H9 (cell line): ENCODE measurements at regions not wholly inside any gene's neighbourhood (a gene's known extent, or its start where the extent isn't known, plus 50 kb on each side); places are given as distances from the start of the nearest gene placed in this dataset.

Experiments used
- DNase-seq: peaks from one replicate; pipeline ENCODE4 v3.0.0-alpha.2; 2017
- H2AFZ ChIP-seq: one replicate; pipeline ENCODE4 v1.6.1; 2013; ENCODE audit warnings: mild to moderate bottlenecking, low read length, control low read depth, moderate library complexity
- H2AK5ac ChIP-seq: 2 replicates; pipeline ENCODE4 v1.6.1; 2013; ENCODE audit warnings: low read length, control low read depth, mixed read lengths; ENCODE audit not compliant: insufficient read length
- H2BK120ac ChIP-seq: one replicate; pipeline ENCODE4 v1.6.1; 2013; ENCODE audit warnings: low read depth, mild to moderate bottlenecking, low read length, control low read depth, inconsistent platforms; ENCODE audit not compliant: poor library complexity, severe bottlenecking
- H2BK12ac ChIP-seq: 2 replicates; pipeline ENCODE4 v1.6.1; 2013; ENCODE audit warnings: low read length, control low read depth, mixed read lengths, low read depth; ENCODE audit not compliant: insufficient read length
- H2BK15ac ChIP-seq: 2 replicates; pipeline ENCODE4 v1.6.1; 2013; ENCODE audit warnings: low read depth, low read length, control low read depth
- H2BK20ac ChIP-seq: one replicate; pipeline ENCODE4 v1.6.1; 2013; ENCODE audit warnings: low read depth, mild to moderate bottlenecking, low read length, control low read depth, inconsistent platforms; ENCODE audit not compliant: poor library complexity, severe bottlenecking
- H2BK5ac ChIP-seq: 2 replicates; pipeline ENCODE4 v1.6.1; 2013; ENCODE audit warnings: low read length, control low read depth, mixed read lengths; ENCODE audit not compliant: insufficient read length
- H3K14ac ChIP-seq: 2 replicates; pipeline ENCODE4 v1.6.1; 2013; ENCODE audit warnings: low read length, control low read depth; ENCODE audit not compliant: insufficient read depth
- H3K18ac ChIP-seq: 2 replicates; pipeline ENCODE4 v1.6.1; 2013; ENCODE audit warnings: low read depth, mild to moderate bottlenecking, mixed read lengths, low read length, control low read depth; ENCODE audit not compliant: insufficient read length
- H3K23ac ChIP-seq: 2 replicates; pipeline ENCODE4 v1.6.1; 2013; ENCODE audit warnings: low read length, control low read depth, mixed read lengths, low read depth; ENCODE audit not compliant: insufficient read length
- H3K23me2 ChIP-seq: 2 replicates; pipeline ENCODE4 v1.6.1; 2013; ENCODE audit warnings: low read depth, mild to moderate bottlenecking, mixed read lengths, low read length, control low read depth; ENCODE audit not compliant: insufficient read length, poor library complexity, severe bottlenecking
- H3K27ac ChIP-seq: 2 replicates; pipeline ENCODE4 v1.5.1; 2013; ENCODE audit warnings: low read length, control low read depth, mixed read lengths, low read depth; ENCODE audit not compliant: insufficient read length
- H3K27me3 ChIP-seq: 2 replicates; pipeline ENCODE4 v1.6.1; 2013; ENCODE audit warnings: low read length, control low read depth, inconsistent platforms; ENCODE audit not compliant: insufficient read depth
- H3K4ac ChIP-seq: 2 replicates; pipeline ENCODE4 v1.6.1; 2013; ENCODE audit warnings: low read depth, mild to moderate bottlenecking, control low read depth, inconsistent platforms, low read length, moderate library complexity
- H3K4me1 ChIP-seq: 2 replicates; pipeline ENCODE4 v1.6.1; 2013; ENCODE audit warnings: low read length, control low read depth, inconsistent platforms; ENCODE audit not compliant: insufficient read depth
- H3K4me2 ChIP-seq: 2 replicates; pipeline ENCODE4 v1.6.1; 2013; ENCODE audit warnings: low read length, control low read depth, mixed read lengths; ENCODE audit not compliant: insufficient read length, insufficient read depth
- H3K56ac ChIP-seq: 2 replicates; pipeline ENCODE4 v1.6.1; 2013; ENCODE audit warnings: low read depth, mild to moderate bottlenecking, mixed read lengths, low read length, control low read depth; ENCODE audit not compliant: insufficient read length
- H3K79me1 ChIP-seq: 2 replicates; pipeline ENCODE4 v1.6.1; 2013; ENCODE audit warnings: low read depth, mild to moderate bottlenecking, moderate library complexity, low read length, control low read depth, inconsistent platforms; ENCODE audit not compliant: insufficient read depth, poor library complexity, severe bottlenecking
- H3K79me2 ChIP-seq: 2 replicates; pipeline ENCODE4 v1.6.1; 2013; ENCODE audit warnings: low read length, control low read depth, inconsistent platforms; ENCODE audit not compliant: insufficient read depth
- H3K9ac ChIP-seq: 2 replicates; pipeline ENCODE4 v1.6.1; 2013; ENCODE audit warnings: low read length, control low read depth, mixed read lengths; ENCODE audit not compliant: insufficient read length; ENCODE audit errors: extremely low read depth
- H3K9me3 ChIP-seq: one replicate; pipeline ENCODE4 v1.6.1; 2013; ENCODE audit warnings: low read depth, low read length, inconsistent platforms; ENCODE audit not compliant: control insufficient read depth
- H3T11ph ChIP-seq: one replicate; pipeline ENCODE4 v1.6.1; 2013; ENCODE audit warnings: mild to moderate bottlenecking, low read length, control low read depth, inconsistent platforms
- H4K20me1 ChIP-seq: one replicate; pipeline ENCODE4 v1.6.1; 2013; ENCODE audit not compliant: control insufficient read depth, insufficient read length, insufficient read depth
- H4K5ac ChIP-seq: 2 replicates; pipeline ENCODE4 v1.6.1; 2013; ENCODE audit warnings: low read depth, mild to moderate bottlenecking, mixed read lengths, low read length, control low read depth; ENCODE audit not compliant: insufficient read length
- H4K8ac ChIP-seq: replicated peaks from 2 replicates; pipeline ENCODE4 v1.6.1; 2013; ENCODE audit warnings: low read length, control low read depth, mixed read lengths, low read depth; ENCODE audit not compliant: insufficient read length
- H4K91ac ChIP-seq: 2 replicates; pipeline ENCODE4 v1.6.1; 2013; ENCODE audit warnings: low read depth, mild to moderate bottlenecking, moderate library complexity, mixed read lengths, low read length, control low read depth; ENCODE audit not compliant: insufficient read length
- H3K27ac Mint-ChIP-seq, 3 experiments: 2 replicates in 2 of 3; 3 replicates in 1 of 3; pipeline ENCODE4 v1.8.0; 2020 to 2021; ENCODE audit warnings: mixed read lengths in 3 of 3, mild to moderate bottlenecking in 1 of 3, moderate library complexity in 1 of 3
- H3K27me3 Mint-ChIP-seq: 2 replicates; pipeline ENCODE4 v1.8.0; 2021; ENCODE audit warnings: low read depth, mild to moderate bottlenecking, moderate library complexity, mixed read lengths
- H3K36me3 Mint-ChIP-seq, 3 experiments: 2 replicates in 2 of 3; 3 replicates in 1 of 3; pipeline ENCODE4 v1.8.0; 2020 to 2021; ENCODE audit warnings: low read depth in 3 of 3, mixed read lengths in 3 of 3; ENCODE audit not compliant: insufficient read depth in 1 of 3
- H3K4me1 Mint-ChIP-seq, 2 experiments: 2 replicates each; pipeline ENCODE4 v1.8.0; 2020; ENCODE audit warnings: mixed read lengths in 2 of 2
- H3K4me3 Mint-ChIP-seq, 2 experiments: 2 replicates in 1 of 2; 3 replicates in 1 of 2; pipeline ENCODE4 v1.8.0; 2020 to 2021; ENCODE audit warnings: mild to moderate bottlenecking in 2 of 2, mixed read lengths in 2 of 2, moderate library complexity in 1 of 2
- H3K9me3 Mint-ChIP-seq, 2 experiments: 2 replicates in 1 of 2; 3 replicates in 1 of 2; pipeline ENCODE4 v1.8.0; 2020; ENCODE audit warnings: mild to moderate bottlenecking in 2 of 2, mixed read lengths in 2 of 2, moderate library complexity in 1 of 2
- WGBS: extraction: QIAGEN DNeasy Blood & Tissue Kit; methylation state at CpG from one replicate; pipeline ENCODE4 v1.1.7; 2013; ENCODE audit warnings: missing lambda C conversion rate, low lambda C conversion rate, mixed read lengths; ENCODE audit not compliant: insufficient read length; ENCODE audit errors: extremely low coverage; 5-methylcytosine and 5-hydroxymethylcytosine counted together
- TF ChIP-seq, protein P1 (sequence below): fragments of 200-600 bp; sonication (generic); conservative IDR thresholded peaks from 3 replicates; pipeline ENCODE4 v1.8.0; 2021; ENCODE audit warnings: antibody characterized with exemption, mild to moderate bottlenecking

- no peak overlapping the region for H3K27ac Mint-ChIP-seq
- H3K18ac ChIP-seq = no peak overlapping the region
- H4K20me1 ChIP-seq = no peaks in the 10 kb centered on the region
- H4K91ac ChIP-seq = no peak overlapping the region
- no peak overlapping the region for H3K23ac ChIP-seq
- no peak overlapping the region for H2BK120ac ChIP-seq
- no peak overlapping the region for H2BK5ac ChIP-seq
- TF ChIP-seq, protein P1, sequence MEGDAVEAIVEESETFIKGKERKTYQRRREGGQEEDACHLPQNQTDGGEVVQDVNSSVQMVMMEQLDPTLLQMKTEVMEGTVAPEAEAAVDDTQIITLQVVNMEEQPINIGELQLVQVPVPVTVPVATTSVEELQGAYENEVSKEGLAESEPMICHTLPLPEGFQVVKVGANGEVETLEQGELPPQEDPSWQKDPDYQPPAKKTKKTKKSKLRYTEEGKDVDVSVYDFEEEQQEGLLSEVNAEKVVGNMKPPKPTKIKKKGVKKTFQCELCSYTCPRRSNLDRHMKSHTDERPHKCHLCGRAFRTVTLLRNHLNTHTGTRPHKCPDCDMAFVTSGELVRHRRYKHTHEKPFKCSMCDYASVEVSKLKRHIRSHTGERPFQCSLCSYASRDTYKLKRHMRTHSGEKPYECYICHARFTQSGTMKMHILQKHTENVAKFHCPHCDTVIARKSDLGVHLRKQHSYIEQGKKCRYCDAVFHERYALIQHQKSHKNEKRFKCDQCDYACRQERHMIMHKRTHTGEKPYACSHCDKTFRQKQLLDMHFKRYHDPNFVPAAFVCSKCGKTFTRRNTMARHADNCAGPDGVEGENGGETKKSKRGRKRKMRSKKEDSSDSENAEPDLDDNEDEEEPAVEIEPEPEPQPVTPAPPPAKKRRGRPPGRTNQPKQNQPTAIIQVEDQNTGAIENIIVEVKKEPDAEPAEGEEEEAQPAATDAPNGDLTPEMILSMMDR = no peak
- no peaks in the 10 kb centered on the region for H3K27me3 ChIP-seq
- no peaks in the 10 kb centered on the region for H3K79me2 ChIP-seq
- H3K27me3 Mint-ChIP-seq = peaks cover 5% of the 10 kb centered on the region; the same call in 1 of the 2 replicates
- H2AK5ac ChIP-seq = no peak overlapping the region
- H2BK12ac ChIP-seq = no peak overlapping the region
- no peaks in the 10 kb centered on the region for H3K9me3 Mint-ChIP-seq
- H3K4me1 Mint-ChIP-seq = peaks cover 7 to 10% of the 10 kb centered on the region in 2 experiments
- H3K9me3 ChIP-seq = no peaks in the 10 kb centered on the region
- H3K9ac ChIP-seq = no peak overlapping the region
- no peak overlapping the region for H2BK20ac ChIP-seq
- no peak overlapping the region for H3T11ph ChIP-seq
- no peak overlapping the region for H2BK15ac ChIP-seq
- no peak overlapping the region for H3K14ac ChIP-seq
- no peak overlapping the region for H3K4ac ChIP-seq
- H4K8ac ChIP-seq = no peak overlapping the region
- no peaks in the 10 kb centered on the region for H3K23me2 ChIP-seq
- H3K56ac ChIP-seq = no peak overlapping the region
- DNase-seq = no peak
- H3K36me3 Mint-ChIP-seq = no peaks in the 10 kb centered on the region
- H4K5ac ChIP-seq = no peak overlapping the region
- H3K27ac ChIP-seq = no peak overlapping the region
- no peaks in the 10 kb centered on the region for H3K79me1 ChIP-seq
- WGBS = no CpG with 5 or more reads among the region's 7 CpGs
- no peak overlapping the region for H3K4me3 Mint-ChIP-seq
- H3K4me1 ChIP-seq = no peaks in the 10 kb centered on the region
- H2AFZ ChIP-seq = no peak overlapping the region
- H3K4me2 ChIP-seq = no peak overlapping the region
Measured at GRCh38 chr5:74408150-74409043, 232.1 kb downstream of the ENC1 start.
